ENCODE measurements at regions not wholly inside any gene's neighbourhood (a gene's known extent, or its start where the extent isn't known, plus 50 kb on each side); places are given as distances from the start of the nearest gene placed in this dataset.

DNA sequence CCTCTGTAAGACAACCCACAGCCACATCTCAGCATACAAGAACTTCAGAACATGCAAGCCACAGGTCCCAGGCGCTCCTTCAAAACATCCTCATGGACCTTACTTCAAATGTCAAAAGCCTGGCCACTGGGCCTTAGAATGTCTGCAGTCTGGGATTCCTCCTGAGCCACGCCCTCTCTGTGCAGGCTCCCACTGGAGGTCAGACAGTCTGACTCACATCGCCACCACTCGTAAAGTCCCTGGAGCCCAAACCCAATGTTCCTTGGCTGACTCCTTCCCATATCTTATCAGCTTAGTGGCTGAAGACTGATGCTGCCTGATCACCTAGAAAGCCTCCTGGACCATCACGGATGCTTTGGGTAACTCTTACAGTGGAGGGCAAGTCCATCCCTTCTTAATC, 591.3 kb upstream of the AMELY start:
- no peaks in the 10 kb centered on the region for H4K20me1 ChIP-seq (replicated peaks in 1 of 2; ENCODE audit: control insufficient read depth in 1 of 2, insufficient read depth in 2 of 2, low read length in 2 of 2)
- no peak overlapping the region for H3K23ac ChIP-seq (ENCODE audit: insufficient read length)
- H3K4me3 ChIP-seq (ENCODE audit: extremely low read depth in 1 of 4, insufficient read depth in 2 of 4, low read depth in 3 of 4, low read length in 4 of 4) = no peak overlapping the region
- H3K9me3 ChIP-seq (ENCODE audit: insufficient read depth in 2 of 2, low read depth in 1 of 2, low read length in 1 of 2) = no peaks in the 10 kb centered on the region
- H3K4me1 ChIP-seq (replicated peaks in 1 of 4; ENCODE audit: control insufficient read depth in 3 of 4, insufficient read depth in 4 of 4, low read length in 3 of 4) = no peaks in the 10 kb centered on the region
- no peak overlapping the region for H2BK120ac ChIP-seq (replicated peaks; ENCODE audit: low read depth, low read length)
- no peak overlapping the region for H4K8ac ChIP-seq (ENCODE audit: extremely low read depth, insufficient read depth, low read length)
- H3K23me2 ChIP-seq (ENCODE audit: low read depth, low read length) = no peaks in the 10 kb centered on the region
- no peak overlapping the region for H2BK20ac ChIP-seq (ENCODE audit: low read length)
- no peaks in the 10 kb centered on the region for H3K27me3 ChIP-seq (replicated peaks in 1 of 4; ENCODE audit: control insufficient read depth in 3 of 4, extremely low read depth in 1 of 4, insufficient read depth in 3 of 4, low read length in 3 of 4)
- H3K36me3 ChIP-seq (ENCODE audit: control insufficient read depth in 2 of 4, insufficient read depth in 4 of 4, low read length in 3 of 4) = no peaks in the 10 kb centered on the region
- no peak overlapping the region for H3K4me2 ChIP-seq (ENCODE audit: insufficient read depth in 1 of 2, low read depth in 2 of 2, low read length in 2 of 2)
- POLR2A ChIA-PET (ENCODE audit: partially characterized antibody) = no interaction called here
- no peak overlapping the region for H3K9ac ChIP-seq (replicated peaks in 1 of 4; ENCODE audit: extremely low read depth in 1 of 4, low read depth in 3 of 4, low read length in 3 of 4)
- FAIRE-seq = no peak
- no peak overlapping the region for H3K56ac ChIP-seq (replicated peaks; ENCODE audit: insufficient read length, low read depth, low read length)
- CTCF ChIA-PET (ENCODE audit: partially characterized antibody) = no interaction called here
- no peak overlapping the region for H2BK12ac ChIP-seq (ENCODE audit: low read depth, low read length)
- H3K79me2 ChIP-seq (ENCODE audit: control insufficient read depth in 1 of 2, insufficient read depth in 2 of 2, low read length in 2 of 2) = no peaks in the 10 kb centered on the region
- H3K14ac ChIP-seq (ENCODE audit: insufficient read length) = no peak overlapping the region
- no peak overlapping the region for H4K5ac ChIP-seq (ENCODE audit: insufficient read length, low read depth, low read length)
- no peak overlapping the region for H2AK5ac ChIP-seq (ENCODE audit: low read depth, low read length)
- DNase-seq (ENCODE audit: low read depth in 1 of 2, low spot score in 2 of 2) = no peak
- no peak overlapping the region for H2BK5ac ChIP-seq (ENCODE audit: low read depth, low read length)
- TF ChIP-seq SP2 (IDR thresholded peaks at IDR 0.05; ENCODE audit: low read length) (no peak), GABPA (IDR thresholded peaks at IDR 0.05; ENCODE audit: borderline replicate concordance, insufficient read depth, low read length) (no peak), TAF7 (optimal IDR thresholded peaks at IDR 0.05; ENCODE audit: borderline replicate concordance, low read depth, low read length) (no peak), HDAC6 (IDR thresholded peaks at IDR 0.05; ENCODE audit: low read depth, low read length) (no peak), KDM4A (IDR thresholded peaks at IDR 0.05; ENCODE audit: low read depth, low read length, severe bottlenecking) (no peak), NRF1 (IDR thresholded peaks at IDR 0.05; ENCODE audit: low read depth, low read length) (no peak), JUND (IDR thresholded peaks at IDR 0.05; ENCODE audit: low read length) (no peak), BRCA1 (IDR thresholded peaks at IDR 0.05; ENCODE audit: low read depth, low read length) (no peak), SP1 (IDR thresholded peaks at IDR 0.05; ENCODE audit: low read depth, low read length) (no peak)
- no peak overlapping the region for H4K91ac ChIP-seq (replicated peaks; ENCODE audit: insufficient read length, low read length)
- no peak overlapping the region for H3K18ac ChIP-seq (ENCODE audit: extremely low read depth, low read length)
- no peak overlapping the region for H3K4ac ChIP-seq (replicated peaks; ENCODE audit: insufficient read length, low read depth, low read length)
- no peak overlapping the region for H2BK15ac ChIP-seq (ENCODE audit: low read length)
- H2AFZ ChIP-seq (ENCODE audit: low read length) = no peak overlapping the region
- H3K79me1 ChIP-seq (ENCODE audit: low read depth, low read length) = no peaks in the 10 kb centered on the region
- WGBS, 2 experiments (ENCODE audit: extremely low coverage in 1 of 2, insufficient coverage in 1 of 2, insufficient read length in 1 of 2, insufficient replicate concordance in 2 of 2, low coverage in 1 of 2, low lambda C conversion rate in 2 of 2, missing lambda C conversion rate in 1 of 2) = 80% methylated on average over 5 of the region's 5 CpGs; no CpG with 5 or more reads in 1 of the 2 experiments
- H3K27ac ChIP-seq (ENCODE audit: low read depth, low read length) = no peak overlapping the region

Measured in H1 (cell line).